NCI-H2171 (cell line): ENCODE measurements at regions not wholly inside any gene's neighbourhood (a gene's known extent, or its start where the extent isn't known, plus 50 kb on each side); places are given as distances from the start of the nearest gene placed in this dataset.

ENCODE experiments used
- DNase-seq: peaks from one replicate; lab custom pipeline; 2025; lab: John Stamatoyannopoulos, UW

DNA sequence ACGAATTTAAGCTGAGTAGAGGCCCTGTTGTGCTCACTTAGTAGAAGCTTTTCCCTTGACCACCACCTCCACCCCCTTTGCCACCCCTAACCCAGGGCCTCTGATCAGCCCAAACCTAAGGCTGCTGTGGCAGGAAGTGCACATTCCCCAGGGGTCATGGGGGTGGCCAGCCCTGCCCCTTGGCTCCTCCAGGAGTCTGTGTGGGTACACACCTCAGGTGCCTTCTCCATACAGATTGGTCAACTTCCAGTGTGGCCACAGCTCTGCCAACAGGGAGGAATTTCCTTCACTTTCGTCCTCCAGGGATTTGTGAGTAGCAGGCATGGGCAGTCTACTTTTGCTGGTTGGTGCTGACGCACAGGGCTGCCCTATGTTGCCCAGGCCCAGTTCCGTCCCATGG lies 249.9 kb upstream of the ZNF32 start:
- no peak for DNase-seq

- no peak for DNase-seq
Observed at GRCh38 chr10:43897765-43898419, 249.2 kb upstream of the ZNF32 start.

GRCh38 chr10:43892062-43892770 lies 243.5 kb upstream of the ZNF32 start:
- no peak for DNase-seq

DNA sequence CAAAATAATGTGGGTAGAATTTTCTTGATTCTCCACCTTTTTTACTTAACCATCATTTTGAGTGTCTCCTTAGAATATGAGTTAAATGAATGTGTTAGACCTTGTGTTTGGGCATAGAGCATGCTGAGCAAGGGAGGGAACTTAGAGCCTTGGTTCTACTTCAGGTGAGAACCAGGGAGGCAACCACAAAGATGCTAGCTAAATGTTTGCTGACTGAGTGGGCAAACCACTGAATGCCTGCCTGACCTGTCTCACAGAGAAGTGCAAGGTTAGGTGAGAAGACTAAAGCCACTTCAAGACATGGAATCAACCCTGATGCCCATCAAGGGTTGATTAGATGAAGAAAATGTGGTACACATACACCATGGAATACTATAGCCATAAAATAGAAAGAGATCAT lies 242.6 kb upstream of the ZNF32 start:
- no peak for DNase-seq

DNA sequence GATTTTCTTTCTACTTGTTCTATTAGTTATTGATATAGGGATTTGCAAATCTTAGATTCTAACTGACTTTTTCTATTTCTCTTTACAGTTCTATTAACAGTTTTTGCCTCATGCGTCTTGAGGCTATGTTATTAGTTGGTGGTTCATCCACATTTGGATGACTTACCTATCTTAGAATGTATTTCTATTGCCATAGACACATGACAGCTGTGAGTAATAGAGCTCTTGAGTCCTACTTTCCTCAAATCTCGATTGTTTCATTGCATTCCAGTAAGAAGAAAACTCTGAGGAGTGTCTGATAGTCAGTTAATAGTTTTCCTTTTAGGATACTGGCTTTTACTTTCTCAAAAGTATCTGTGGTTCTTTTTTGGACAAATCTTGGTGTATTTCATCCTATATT lies 241.4 kb upstream of the ZNF32 start:
- no peak for DNase-seq

- DNase-seq, result no peak
Observed at GRCh38 chr10:43888586-43888985, 239.9 kb upstream of the ZNF32 start.

DNA sequence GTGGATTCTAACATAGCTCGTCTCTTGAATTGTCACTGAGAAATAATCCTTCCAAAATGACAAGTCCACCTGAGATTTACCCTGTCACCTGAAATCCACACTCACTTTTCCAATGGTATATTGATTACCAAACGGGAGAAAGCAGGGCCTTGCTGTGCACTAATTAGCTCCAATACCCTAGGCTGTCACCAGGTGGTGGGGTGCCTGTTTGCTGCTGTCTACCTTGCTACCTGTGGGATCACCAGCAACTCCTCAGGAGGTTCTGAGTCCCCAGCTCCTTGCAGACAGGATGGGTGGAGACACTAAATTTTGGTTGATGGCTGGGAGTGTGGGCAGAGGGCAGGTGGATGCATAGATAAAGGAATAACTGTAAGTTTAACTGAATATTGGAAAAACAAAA lies 237.2 kb upstream of the ZNF32 start:
- no peak for DNase-seq

- DNase-seq, result no peak
Observed at GRCh38 chr10:43885252-43885651, 236.6 kb upstream of the ZNF32 start.

GRCh38 chr10:43884501-43885105 lies 235.9 kb upstream of the ZNF32 start:
- no peak for DNase-seq

GRCh38 chr10:43882711-43883110 lies 234.0 kb upstream of the ZNF32 start:
- no peak for DNase-seq

DNA sequence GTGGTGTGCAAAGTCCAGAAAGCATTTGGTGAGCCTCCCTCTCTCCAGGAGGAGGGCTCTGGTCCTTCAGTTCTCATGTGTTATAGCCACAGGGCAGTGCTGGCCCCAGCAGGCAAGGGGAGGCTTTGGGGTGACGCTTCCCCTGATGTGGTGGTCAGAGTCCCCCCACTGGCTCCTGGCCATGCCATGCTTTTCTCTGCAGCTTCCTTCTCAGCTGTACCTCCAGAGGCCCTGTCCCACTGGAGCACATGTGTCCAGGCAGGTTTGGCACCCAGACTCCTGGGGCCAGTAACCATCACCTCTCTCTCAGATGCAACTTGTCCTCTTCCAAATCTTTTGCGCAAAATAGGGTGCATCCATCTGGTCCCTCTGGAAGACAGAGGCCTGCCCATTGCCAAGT lies 233.0 kb upstream of the ZNF32 start:
- no peak for DNase-seq

DNA sequence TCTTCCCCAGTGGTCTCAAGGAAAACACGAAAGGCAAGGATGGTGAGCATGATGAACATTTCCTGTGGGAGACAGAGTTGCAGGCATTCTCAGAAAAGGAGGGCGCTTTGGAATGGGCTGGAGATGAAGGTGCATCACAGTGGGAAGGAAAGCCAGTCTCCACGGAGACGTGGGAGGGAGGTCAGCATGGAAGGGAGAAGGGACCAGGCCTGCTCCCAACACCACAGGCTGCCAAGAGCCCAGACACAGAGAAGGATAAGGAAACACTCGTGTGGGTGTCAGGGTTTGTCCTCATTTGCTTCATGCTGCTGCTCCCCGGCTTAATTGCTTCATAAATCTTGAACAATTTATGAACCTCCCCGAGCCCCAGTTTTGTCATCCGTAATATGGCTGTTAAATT lies 231.5 kb upstream of the ZNF32 start:
- no peak for DNase-seq

DNA sequence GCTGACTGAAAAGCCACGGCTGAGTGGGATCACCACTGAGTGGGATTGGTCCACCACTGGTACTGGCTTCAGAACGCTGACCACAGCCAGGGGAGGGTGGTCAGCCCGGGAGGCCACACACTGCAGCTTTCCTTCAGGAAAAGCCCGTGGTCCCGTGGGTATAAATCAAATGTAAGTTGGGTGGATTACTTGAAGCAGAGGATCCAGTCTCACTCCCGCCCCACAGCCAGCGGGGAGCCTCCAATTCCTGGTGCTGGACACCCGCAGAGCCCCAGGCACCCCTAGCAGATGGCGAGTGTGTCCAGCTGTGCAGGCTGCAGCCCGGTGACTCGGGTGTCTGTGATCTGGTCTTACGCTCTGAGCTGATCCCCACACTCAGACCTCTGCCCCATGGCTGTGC lies 231.1 kb upstream of the ZNF32 start:
- no peak for DNase-seq

- no peak for DNase-seq
Observed at GRCh38 chr10:43879162-43879561, 230.5 kb upstream of the ZNF32 start.

DNA sequence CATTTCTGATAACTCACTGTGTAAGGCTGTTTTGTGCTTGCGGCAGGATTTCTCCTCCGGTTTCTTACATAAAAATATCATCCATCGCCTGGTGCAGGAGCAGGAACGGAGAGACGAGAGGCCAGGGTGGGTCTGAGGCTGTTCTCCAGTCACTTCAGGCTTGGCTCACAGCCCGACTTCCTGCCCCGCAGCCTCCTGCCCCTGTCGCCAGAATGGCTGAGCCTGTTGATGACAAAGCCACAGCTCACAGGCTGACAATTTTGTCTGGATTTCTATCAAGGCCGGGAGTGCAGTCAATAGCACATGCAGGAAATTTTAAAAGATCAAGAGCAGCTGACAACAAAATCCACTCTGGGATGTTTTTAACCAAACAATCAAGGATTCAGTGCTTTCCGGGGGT lies 229.7 kb upstream of the ZNF32 start:
- no peak for DNase-seq

DNA sequence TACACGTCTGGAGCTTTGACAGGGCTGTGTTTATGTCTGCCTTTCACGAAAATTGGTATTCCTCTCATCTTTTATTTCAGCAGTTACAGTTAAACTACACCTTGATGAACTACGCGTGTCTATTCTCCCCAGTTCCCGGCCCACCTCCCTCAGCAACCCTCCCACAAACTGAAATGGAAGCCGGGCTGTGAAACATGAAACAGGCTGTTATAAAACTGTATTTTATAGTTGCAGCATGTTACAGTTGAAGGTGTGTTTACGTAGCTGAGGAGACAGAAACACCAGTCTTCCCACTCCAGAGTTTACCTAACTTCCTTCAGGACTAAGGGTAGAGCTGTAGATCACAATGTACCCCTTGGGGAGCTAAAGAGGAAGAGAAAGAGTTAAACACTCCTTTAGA lies 228.3 kb upstream of the ZNF32 start:
- DNase-seq, result no peak

- DNase-seq, result no peak
Observed at GRCh38 chr10:43874984-43875383, 226.3 kb upstream of the ZNF32 start.

DNA sequence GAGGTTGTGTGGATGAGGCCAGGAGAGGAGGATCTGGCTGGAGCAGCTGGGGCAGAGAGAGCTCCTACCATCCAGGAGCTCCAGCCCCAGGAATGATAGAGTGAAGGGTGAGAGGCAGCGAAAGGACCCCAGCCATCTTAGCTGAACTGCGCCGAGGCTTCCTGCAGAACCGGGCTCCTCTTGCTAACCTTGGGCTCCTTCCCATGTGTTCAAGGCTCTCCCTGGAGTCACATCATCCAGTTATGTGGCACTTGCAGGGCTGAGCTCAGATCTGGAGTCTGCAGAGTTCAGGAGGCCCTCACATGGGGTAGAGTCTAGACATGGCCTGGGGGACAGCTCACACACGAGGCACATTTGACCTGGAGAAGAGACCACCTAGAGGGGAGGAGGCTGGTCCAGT lies 225.0 kb upstream of the ZNF32 start:
- no peak for DNase-seq

DNA sequence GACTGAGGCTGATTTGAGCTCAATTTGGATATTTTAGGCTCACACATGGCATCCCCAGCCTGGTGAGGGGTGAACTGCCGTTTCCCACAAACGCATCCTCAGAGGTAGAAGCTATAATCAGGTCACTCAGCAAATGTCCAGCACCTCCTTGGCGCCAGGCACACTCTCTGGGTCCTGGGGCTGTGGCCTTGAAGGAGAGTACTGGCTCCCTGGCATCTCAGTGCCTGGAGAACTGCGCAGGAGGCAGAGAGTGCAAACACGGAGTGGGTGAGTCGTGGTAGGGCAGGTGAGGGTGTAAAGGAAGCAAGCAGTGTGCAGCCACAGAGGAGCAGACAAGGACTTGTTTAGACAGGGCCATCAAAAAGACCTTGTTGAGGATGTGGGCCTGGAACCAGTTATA lies 224.0 kb upstream of the ZNF32 start:
- DNase-seq, result no peak

GRCh38 chr10:43871545-43871944 lies 222.9 kb upstream of the ZNF32 start:
- no peak for DNase-seq

- no peak for DNase-seq
Observed at GRCh38 chr10:43870968-43871439, 222.3 kb upstream of the ZNF32 start.

GRCh38 chr10:43869669-43870322 lies 221.1 kb upstream of the ZNF32 start:
- DNase-seq, result no peak

DNA sequence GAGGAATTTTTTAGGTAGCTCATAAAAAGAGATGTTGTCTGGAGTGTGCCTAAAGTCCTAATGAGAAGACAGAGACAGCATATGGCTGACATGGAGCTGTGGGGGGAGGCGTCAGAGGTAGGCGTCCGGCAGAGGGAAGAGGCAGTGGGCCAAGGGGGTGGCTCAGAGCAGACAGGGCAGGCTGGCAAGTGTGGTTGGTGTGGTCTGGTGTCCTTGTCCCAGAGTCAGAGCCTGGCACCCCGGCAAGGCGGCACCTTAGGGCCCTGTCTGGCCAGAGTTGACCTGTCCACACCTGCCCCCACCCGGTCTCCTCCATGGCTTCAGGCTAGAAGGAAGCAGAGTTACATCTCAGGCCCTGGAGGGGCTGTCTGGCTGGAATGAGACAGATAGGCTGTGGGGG lies 220.3 kb upstream of the ZNF32 start:
- no peak for DNase-seq
